BLaER1 (cell line): ENCODE measurements at regions not wholly inside any gene's neighbourhood (a gene's known extent, or its start where the extent isn't known, plus 50 kb on each side); places are given as distances from the start of the nearest gene placed in this dataset.

Experiments
- H3K27ac ChIP-seq: shearing (Covaris generic); formaldehyde crosslinking; 2 replicates; pipeline ENCODE4 v1.8.1; 2022
- H3K27me3 ChIP-seq: shearing (Covaris generic); formaldehyde crosslinking; 2 replicates; pipeline ENCODE4 v1.8.1; 2022
- H3K36me3 ChIP-seq: shearing (Covaris generic); formaldehyde crosslinking; 2 replicates; pipeline ENCODE4 v1.8.1; 2022
- H3K4me1 ChIP-seq: shearing (Covaris generic); formaldehyde crosslinking; 2 replicates; pipeline ENCODE4 v1.8.1; 2022
- H3K4me2 ChIP-seq: shearing (Covaris generic); formaldehyde crosslinking; 2 replicates; pipeline ENCODE4 v1.8.1; 2022
- H3K4me3 ChIP-seq: shearing (Covaris generic); formaldehyde crosslinking; 2 replicates; pipeline ENCODE4 v1.8.1; 2022
- H3K9ac ChIP-seq: shearing (Covaris generic); formaldehyde crosslinking; 2 replicates; pipeline ENCODE4 v1.8.1; 2022
- H3K9me3 ChIP-seq: shearing (Covaris generic); formaldehyde crosslinking; 2 replicates; pipeline ENCODE4 v1.8.1; 2022
- H4K20me1 ChIP-seq: shearing (Covaris generic); formaldehyde crosslinking; 2 replicates; pipeline ENCODE4 v1.8.1; 2022
- Cebpa-rat ChIP-seq: shearing (Covaris generic); IDR thresholded peaks from 2 replicates; pipeline ENCODE4 v1.8.1; 2022

GRCh38 chr11:119779195-119780071 lies 50.4 kb upstream of the NECTIN1 start:
- H3K4me1 ChIP-seq: no peaks in the 10 kb centered on the region
- H3K27me3 ChIP-seq: no peaks in the 10 kb centered on the region
- H3K36me3 ChIP-seq: no peaks in the 10 kb centered on the region
- H3K27ac ChIP-seq: no peak overlapping the region
- no peak overlapping the region for H3K4me3 ChIP-seq
- no peaks in the 10 kb centered on the region; the same call in 1 of the 2 replicates for H4K20me1 ChIP-seq
- H3K4me2 ChIP-seq: no peak overlapping the region
- no peak overlapping the region for H3K9ac ChIP-seq
- H3K9me3 ChIP-seq: peaks cover 12% of the 10 kb centered on the region
- TF ChIP-seq Cebpa-rat: no peak
